GM23248 (cell line): ENCODE measurements at regions not wholly inside any gene's neighbourhood (a gene's known extent, or its start where the extent isn't known, plus 50 kb on each side); places are given as distances from the start of the nearest gene placed in this dataset.

Experiments used
- EZH2 ChIP-seq: fragments of 200-600 bp; sonication (generic); IDR thresholded peaks from 2 replicates; pipeline ENCODE4 v1.6.1; 2018; ENCODE audit warnings: antibody characterized with exemption, mild to moderate bottlenecking; ENCODE audit not compliant: insufficient read depth, poor library complexity, severe bottlenecking
- EZH2phosphoT487 ChIP-seq: fragments of 200-600 bp; sonication (generic); IDR thresholded peaks from 2 replicates; pipeline ENCODE4 v1.6.1; 2018; ENCODE audit warnings: antibody characterized with exemption, moderate library complexity, mild to moderate bottlenecking, low read depth; ENCODE audit not compliant: insufficient read depth

GRCh38 chr1:185670187-185670627 lies 64.0 kb upstream of the HMCN1 start:
- TF ChIP-seq EZH2 (no peak), EZH2phosphoT487 (no peak)
